NOMO-1 (cell line): ENCODE measurements at regions not wholly inside any gene's neighbourhood (a gene's known extent, or its start where the extent isn't known, plus 50 kb on each side); places are given as distances from the start of the nearest gene placed in this dataset.

ENCODE experiments used
- DNase-seq, 2 experiments: peaks; one replicate each; lab custom pipeline; 2025; ENCODE audit not compliant: unreplicated experiment in 2 of 2; lab: John Stamatoyannopoulos, UW

DNA sequence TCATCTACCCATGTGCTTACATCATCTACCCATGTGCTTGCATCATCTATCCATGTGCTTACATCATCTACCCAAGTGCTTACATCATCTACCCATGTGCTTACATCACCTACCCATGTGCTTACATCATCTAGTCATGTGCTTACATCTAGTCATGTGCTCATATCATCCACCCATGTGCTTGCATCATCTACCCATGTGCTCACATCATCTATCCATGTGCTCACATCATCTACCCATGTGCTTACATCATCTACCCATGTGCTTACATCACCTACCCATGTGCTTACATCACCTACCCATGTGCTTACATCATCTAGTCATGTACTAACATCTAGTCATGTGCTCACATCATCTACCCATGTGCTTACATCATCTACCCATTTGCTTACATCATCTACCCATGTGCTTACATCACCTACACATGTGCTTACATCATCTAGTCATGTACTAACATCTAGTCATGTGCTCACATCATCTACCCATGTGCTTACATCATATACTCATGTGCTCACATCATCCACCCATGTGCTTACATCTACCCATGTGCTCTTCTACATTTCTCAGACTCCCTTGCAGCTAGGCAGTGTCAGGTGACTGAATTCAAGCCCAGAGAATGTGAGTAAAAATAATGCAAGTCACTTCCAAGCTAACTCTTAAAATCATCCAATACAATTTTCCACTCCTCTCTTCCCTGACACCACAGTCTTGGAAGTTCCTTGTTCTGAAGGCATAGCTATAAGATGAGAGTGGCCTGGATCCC lies 196.8 kb downstream of the CBLN1 start:
- DNase-seq = no peak

- DNase-seq = no peak
Observed at GRCh38 chr16:49081554-49081953, 200.1 kb downstream of the CBLN1 start.

DNA sequence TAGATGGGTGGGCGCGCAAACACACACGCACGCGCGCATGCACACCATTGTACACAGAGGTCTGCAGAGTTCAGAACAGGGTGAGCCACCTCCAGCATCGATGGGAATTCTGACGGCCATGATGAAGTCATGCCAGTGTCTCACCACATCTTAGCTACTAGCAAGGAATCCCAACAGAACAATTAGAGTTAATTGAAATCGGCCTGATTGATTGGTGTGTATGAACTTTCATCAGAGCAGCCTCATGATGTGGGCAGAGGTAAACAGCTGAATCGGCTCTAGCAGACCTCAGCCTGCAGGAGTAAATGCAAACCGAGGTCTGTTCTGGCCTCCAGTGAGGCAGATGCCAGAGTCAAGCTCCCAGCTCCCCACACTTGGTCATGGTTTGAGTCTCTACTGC lies 200.6 kb downstream of the CBLN1 start:
- no peak for DNase-seq

- no peak for DNase-seq
Observed at GRCh38 chr16:49078571-49078970, 203.1 kb downstream of the CBLN1 start.

DNA sequence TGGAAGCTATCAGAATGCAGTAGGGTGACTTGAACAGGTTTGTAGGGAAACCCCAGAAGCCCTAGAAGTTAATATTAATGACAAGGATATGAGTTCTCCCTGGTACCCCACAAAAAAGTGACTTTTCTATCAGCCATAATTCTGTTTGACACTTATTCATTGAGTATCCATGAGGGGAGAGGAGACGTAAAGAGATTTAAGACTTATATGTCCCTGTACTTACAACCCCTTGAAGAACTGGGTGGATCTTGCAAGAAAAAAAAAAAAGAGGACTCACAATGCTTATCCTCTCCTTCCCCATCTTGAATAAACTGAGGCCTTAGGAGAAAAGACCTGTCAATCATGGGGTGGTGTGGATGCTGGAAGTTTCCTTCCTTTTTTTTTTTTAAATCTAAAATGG lies 203.5 kb downstream of the CBLN1 start:
- no peak for DNase-seq

GRCh38 chr16:49075709-49076108 lies 205.9 kb downstream of the CBLN1 start:
- no peak for DNase-seq

- DNase-seq = no peak
Observed at GRCh38 chr16:49068224-49068623, 213.4 kb downstream of the CBLN1 start.

DNA sequence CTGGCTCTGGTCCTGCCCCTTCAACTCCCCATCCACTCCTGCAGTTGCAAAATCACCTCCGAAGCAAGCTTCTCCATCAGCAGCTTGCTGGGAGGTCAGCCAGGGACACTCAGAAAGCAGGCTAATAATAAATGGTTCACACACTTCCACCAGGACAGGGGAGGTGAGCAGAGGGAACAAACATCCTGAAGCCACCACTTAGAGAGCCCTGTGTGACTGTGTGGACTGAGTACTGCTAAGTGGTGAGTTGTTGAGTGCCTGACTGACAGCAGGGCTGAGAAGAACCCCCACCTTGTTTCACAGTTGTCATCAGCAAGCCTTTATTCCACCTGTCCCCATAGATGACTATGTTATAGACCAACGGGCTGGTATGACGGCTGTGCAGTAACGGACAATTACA lies 213.9 kb downstream of the CBLN1 start:
- DNase-seq = no peak

DNA sequence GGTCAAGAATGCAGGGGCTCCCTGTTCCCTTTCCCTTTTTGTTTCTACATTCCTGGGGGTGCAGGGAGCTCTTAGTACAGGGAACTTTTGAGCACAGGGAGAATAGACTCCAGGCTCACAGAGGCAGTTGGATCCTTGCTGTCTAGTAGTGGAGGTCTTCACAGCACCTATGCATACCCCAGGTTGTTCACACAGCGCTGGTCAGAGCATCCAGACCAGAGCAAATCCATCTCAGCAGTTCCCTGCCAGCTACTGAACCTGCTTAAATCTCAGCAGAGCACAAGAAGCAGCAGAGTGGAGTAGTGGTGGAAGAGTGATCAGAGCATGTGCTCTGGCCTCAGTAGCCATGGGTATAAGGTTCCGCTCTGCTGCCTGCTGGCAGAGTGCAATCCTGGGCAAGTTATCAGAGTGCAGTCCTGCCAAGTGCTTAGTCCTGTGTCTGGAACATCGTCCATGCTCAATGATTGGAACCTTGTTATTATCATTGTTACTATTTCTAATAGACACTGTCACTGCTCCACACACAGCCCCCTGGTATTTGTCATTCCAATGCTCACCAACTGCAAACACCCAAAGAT lies 220.4 kb downstream of the CBLN1 start:
- DNase-seq = no peak

- no peak for DNase-seq
Observed at GRCh38 chr16:49060728-49061127, 220.9 kb downstream of the CBLN1 start.

- DNase-seq = no peak
Observed at GRCh38 chr16:49058382-49058781, 223.3 kb downstream of the CBLN1 start.

- no peak for DNase-seq
Observed at GRCh38 chr16:49057936-49058335, 223.7 kb downstream of the CBLN1 start.

GRCh38 chr16:49057391-49057790 lies 224.2 kb downstream of the CBLN1 start:
- DNase-seq = no peak

- no peak for DNase-seq
Observed at GRCh38 chr16:49056546-49056945, 225.1 kb downstream of the CBLN1 start.

GRCh38 chr16:49055824-49056545 lies 225.7 kb downstream of the CBLN1 start:
- no peak for DNase-seq

DNA sequence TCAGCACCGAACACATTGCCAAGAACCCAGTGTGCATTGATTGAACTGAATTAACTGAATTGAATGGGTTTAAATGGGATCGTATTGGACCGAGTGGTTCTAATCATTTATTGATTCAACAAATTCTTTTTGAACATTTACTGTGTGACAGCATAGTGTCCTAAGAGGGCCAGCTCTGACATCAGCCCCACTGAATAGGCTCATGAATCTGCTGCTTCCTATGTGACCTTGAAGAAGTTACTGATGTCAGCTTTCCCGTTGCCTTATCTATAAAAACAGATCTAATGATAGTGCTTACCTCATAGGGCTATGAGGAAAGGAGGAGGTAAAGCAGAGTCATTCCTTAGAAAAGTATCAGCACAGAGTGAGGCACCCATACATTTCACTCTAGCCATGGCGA lies 226.3 kb downstream of the CBLN1 start:
- no peak for DNase-seq

- no peak for DNase-seq
Observed at GRCh38 chr16:49054606-49055005, 227.0 kb downstream of the CBLN1 start.

DNA sequence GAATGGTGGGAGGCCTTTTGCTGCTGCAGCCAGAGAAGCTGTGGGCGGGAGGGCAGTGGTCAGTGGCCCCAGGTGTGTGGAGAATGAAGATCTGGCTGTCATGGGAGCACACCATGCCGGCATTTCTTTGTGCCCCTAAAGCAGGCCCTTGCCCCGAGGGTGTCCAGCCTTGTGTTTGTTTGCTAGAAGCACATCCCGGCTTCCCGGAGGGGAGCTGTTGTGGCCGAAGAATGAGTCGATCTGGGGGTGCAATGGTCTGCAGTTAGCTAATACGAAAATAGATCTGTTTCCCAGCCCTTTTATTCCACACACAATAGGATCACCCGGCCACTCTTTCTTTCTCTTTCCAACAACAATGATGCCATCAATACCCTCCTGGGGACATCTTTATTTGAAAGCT lies 228.8 kb downstream of the CBLN1 start:
- DNase-seq = no peak

DNA sequence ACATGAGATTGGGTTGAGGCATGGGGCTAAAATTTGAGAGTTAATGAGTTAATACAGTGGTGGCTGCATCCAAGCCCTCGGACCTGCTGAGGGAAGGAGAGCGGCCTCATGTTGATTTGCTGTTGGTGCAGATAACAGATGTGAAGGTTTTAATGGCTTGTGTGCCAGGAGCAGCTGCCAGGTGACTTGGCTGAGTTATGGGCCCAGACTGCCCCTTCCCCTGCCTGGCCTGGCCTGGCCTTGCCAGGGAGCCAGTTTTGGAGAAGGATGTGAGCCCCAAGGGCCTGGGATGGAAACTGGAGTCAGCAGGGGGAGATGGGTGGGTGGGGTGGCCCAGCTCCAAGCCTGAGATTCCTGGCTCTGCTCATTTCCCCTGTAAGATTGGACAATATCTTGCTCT lies 230.1 kb downstream of the CBLN1 start:
- DNase-seq = no peak

- no peak for DNase-seq
Observed at GRCh38 chr16:49050607-49051006, 231.0 kb downstream of the CBLN1 start.

GRCh38 chr16:49049644-49050043 lies 232.0 kb downstream of the CBLN1 start:
- no peak for DNase-seq

GRCh38 chr16:49049191-49049590 lies 232.4 kb downstream of the CBLN1 start:
- no peak for DNase-seq
